Stomach (tissue), 4 donors: ENCODE measurements at regions not wholly inside any gene's neighbourhood (a gene's known extent, or its start where the extent isn't known, plus 50 kb on each side); places are given as distances from the start of the nearest gene placed in this dataset.

Source experiments
- CTCF ChIP-seq, 7 experiments: fragments of 450-650 bp in 4 of 7; fragments of 200-600 bp in 3 of 7; sonication (generic) in 3 of 7; IDR thresholded peaks; one replicate each; pipeline ENCODE4 v1.5.1; 2016 to 2019; ENCODE audit warnings: antibody characterized with exemption in 7 of 7, control low read depth in 2 of 7, mild to moderate bottlenecking in 1 of 7
- EP300 ChIP-seq: sonication (generic); formaldehyde crosslinking; IDR thresholded peaks from one replicate; pipeline ENCODE4 v1.6.1; 2017; ENCODE audit warnings: antibody characterized with exemption
- POLR2A ChIP-seq, 4 donors: fragments of 450-650 bp; IDR thresholded peaks; one replicate each; pipeline ENCODE4 v1.6.1; 2016; ENCODE audit warnings: antibody characterized with exemption in 4 of 4, control low read depth in 2 of 4, mild to moderate bottlenecking in 1 of 4, moderate library complexity in 1 of 4
- POLR2AphosphoS5 ChIP-seq, 3 donors: sonication (generic); formaldehyde crosslinking; IDR thresholded peaks; one replicate each; pipeline ENCODE4 v1.6.1; 2016; ENCODE audit warnings: antibody characterized with exemption in 3 of 3

- TF ChIP-seq POLR2A (IDR thresholded peaks at IDR 0.05) (no peak), CTCF (IDR thresholded peaks at IDR 0.05) (no peak), EP300 (no peak), POLR2AphosphoS5 (IDR thresholded peaks at IDR 0.05) (no peak)
Observed at GRCh38 chr13:83019986-83020385, 862.3 kb downstream of the SLITRK1 start.
